GM12878 (cell line): ENCODE measurements at regions not wholly inside any gene's neighbourhood (a gene's known extent, or its start where the extent isn't known, plus 50 kb on each side); places are given as distances from the start of the nearest gene placed in this dataset.

Source experiments
- ATAC-seq: fragments of 200-7000 bp; cut with Tn5 transposase; 3 replicates; pipeline ENCODE4 v1.9.1; 2020; ENCODE audit warnings: mild to moderate bottlenecking, moderate library complexity
- BruUV-seq: library from RNA; stranded (reverse); fragments of 400-500 nt; replicated peaks from 2 replicates; lab custom pipeline; 2021; lab: Mats Ljungman, UMichigan
- CTCF ChIA-PET: fragments of 300-600 bp; sonication (Branson Sonifier 250); formaldehyde crosslinking; extraction: SDS; loops from one replicate; lab custom pipeline; 2021; ENCODE audit warnings: inconsistent platforms; lab: Yijun Ruan, JAX
- POLR2A ChIA-PET: fragments of 350-600 bp; formaldehyde crosslinking; extraction: SDS; loops from one replicate; lab custom pipeline; 2021; ENCODE audit warnings: inconsistent platforms; lab: Charles Lee
- RAD21 ChIA-PET: fragments of 300-600 bp; sonication (Branson Sonifier 250); formaldehyde crosslinking; loops from one replicate; lab custom pipeline; 2023; ENCODE audit warnings: antibody characterized with exemption; ENCODE audit not compliant: unreplicated experiment; lab: Charles Lee
- SMC1A ChIA-PET: fragments of 300-600 bp; sonication (Branson Sonifier 250); formaldehyde crosslinking; loops from one replicate; lab custom pipeline; 2023; ENCODE audit not compliant: unreplicated experiment, uncharacterized antibody; lab: Charles Lee
- DNase-seq: peaks from one replicate; pipeline ENCODE4 v3.0.0-alpha.2; 2011; ENCODE audit warnings: low read depth, low spot score
- FAIRE-seq: peaks from 3 replicates; lab custom pipeline; 2011; peaks lifted over from hg19 to GRCh38; lab: Jason Lieb, UNC
- H2AFZ ChIP-seq: 2 replicates; pipeline ENCODE4 v1.6.0; 2011; ENCODE audit warnings: low read depth, low read length, control low read depth; ENCODE audit not compliant: control insufficient read depth
- H3K27ac ChIP-seq: 2 replicates; pipeline ENCODE4 v1.5.1; 2011; ENCODE audit warnings: control low read depth; ENCODE audit not compliant: control insufficient read depth, insufficient read depth
- H3K27me3 ChIP-seq, 2 experiments: replicated peaks in 1 of 2; 2 replicates each; pipeline versions ENCODE4 v1.6.0 to v1.6.1; 2011; ENCODE audit warnings: low read length in 1 of 2; ENCODE audit not compliant: control insufficient read depth in 2 of 2, insufficient read depth in 2 of 2
- H3K36me3 ChIP-seq, 2 experiments: 2 replicates each; pipeline ENCODE4 v1.5.1; 2011; ENCODE audit warnings: low read length in 1 of 2; ENCODE audit not compliant: control insufficient read depth in 2 of 2, insufficient read depth in 2 of 2
- H3K4me1 ChIP-seq: 2 replicates; pipeline ENCODE4 v1.6.1; 2011; ENCODE audit warnings: mild to moderate bottlenecking, low read length, moderate library complexity, mixed read lengths; ENCODE audit not compliant: control insufficient read depth, insufficient read depth
- H3K4me2 ChIP-seq: 2 replicates; pipeline ENCODE4 v1.6.0; 2011; ENCODE audit warnings: control low read depth; ENCODE audit not compliant: control insufficient read depth, insufficient read depth
- H3K4me3 ChIP-seq: fragments of 200-600 bp; sonication (generic); 2 replicates; pipeline ENCODE4 v1.5.1; 2016
- H3K79me2 ChIP-seq: 2 replicates; pipeline ENCODE4 v1.6.0; 2011; ENCODE audit warnings: low read length; ENCODE audit not compliant: control insufficient read depth, insufficient read depth
- H3K9ac ChIP-seq: 2 replicates; pipeline ENCODE4 v1.8.0; 2011; ENCODE audit warnings: low read length, control low read depth, mixed read lengths; ENCODE audit not compliant: control insufficient read depth, insufficient read depth
- H3K9me3 ChIP-seq: replicated peaks from 3 replicates; pipeline ENCODE4 v1.5.1; 2011; ENCODE audit warnings: mild to moderate bottlenecking, low read length; ENCODE audit not compliant: control insufficient read depth, insufficient read depth
- H4K20me1 ChIP-seq: 2 replicates; pipeline ENCODE4 v1.6.0; 2011; ENCODE audit not compliant: control insufficient read depth, insufficient read depth
- BACH1 ChIP-seq: fragments of 450-650 bp; IDR thresholded peaks from 2 replicates; pipeline ENCODE4 v1.6.1; 2017; ENCODE audit warnings: mild to moderate bottlenecking, borderline replicate concordance
- GATAD2B ChIP-seq: fragments of 450-650 bp; conservative IDR thresholded peaks from 2 replicates; pipeline ENCODE4 v1.6.1; 2017; ENCODE audit warnings: low read depth, mild to moderate bottlenecking, moderate library complexity
- IKZF2 ChIP-seq, 2 experiments: fragments of 450-650 bp; IDR thresholded peaks; 2 replicates each; pipeline ENCODE4 v1.6.1; 2017; ENCODE audit warnings: mild to moderate bottlenecking in 2 of 2, moderate library complexity in 2 of 2
- MEF2B ChIP-seq: fragments of 450-650 bp; IDR thresholded peaks from 2 replicates; pipeline ENCODE4 v1.6.1; 2018; ENCODE audit warnings: mild to moderate bottlenecking, moderate library complexity; ENCODE audit not compliant: partially characterized antibody, poor library complexity, severe bottlenecking
- NFYB ChIP-seq: IDR thresholded peaks from 2 replicates; pipeline ENCODE4 v1.6.1; 2011; ENCODE audit warnings: low read depth, mild to moderate bottlenecking, low read length, improper control_type of control experiment, moderate library complexity; ENCODE audit not compliant: insufficient read depth
- RB1 ChIP-seq: fragments of 450-650 bp; formaldehyde crosslinking; IDR thresholded peaks from 2 replicates; pipeline ENCODE4 v1.6.1; 2017; ENCODE audit warnings: mild to moderate bottlenecking, borderline replicate concordance
- SIX5 ChIP-seq: IDR thresholded peaks from 2 replicates; pipeline ENCODE4 v1.6.1; 2011; ENCODE audit warnings: mild to moderate bottlenecking, low read depth, low read length, moderate library complexity; ENCODE audit not compliant: severe bottlenecking
- SKIL ChIP-seq: fragments of 450-650 bp; IDR thresholded peaks from 2 replicates; pipeline ENCODE4 v1.6.1; 2017; ENCODE audit warnings: mild to moderate bottlenecking, low read depth, inconsistent platforms; ENCODE audit not compliant: poor library complexity, severe bottlenecking
- SP1 ChIP-seq: IDR thresholded peaks from one replicate; pipeline ENCODE4 v1.6.1; 2011; ENCODE audit warnings: low read depth, low read length
- SREBF1 ChIP-seq: IDR thresholded peaks from 2 replicates; pipeline ENCODE4 v1.6.1; 2012; ENCODE audit warnings: mild to moderate bottlenecking, low read length
- SREBF2 ChIP-seq: IDR thresholded peaks from 2 replicates; pipeline ENCODE4 v1.6.1; 2012; ENCODE audit warnings: mild to moderate bottlenecking, low read length
- SUZ12 ChIP-seq: fragments of 200-600 bp; sonication (generic); IDR thresholded peaks from one replicate; pipeline ENCODE4 v1.6.1; 2018; ENCODE audit warnings: antibody characterized with exemption, mild to moderate bottlenecking; ENCODE audit not compliant: unreplicated experiment
- TARDBP ChIP-seq: IDR thresholded peaks from 2 replicates; pipeline ENCODE4 v1.6.1; 2016; ENCODE audit warnings: borderline replicate concordance
- TBL1XR1 ChIP-seq: IDR thresholded peaks from 2 replicates; pipeline ENCODE4 v1.6.1; 2012; ENCODE audit warnings: low read depth, low read length, improper control_type of control experiment
- TCF3 ChIP-seq: IDR thresholded peaks from 2 replicates; pipeline ENCODE4 v1.6.1; 2012; ENCODE audit warnings: low read depth, mild to moderate bottlenecking, low read length, borderline replicate concordance; ENCODE audit not compliant: insufficient read depth
- ZNF622 ChIP-seq: fragments of 450-650 bp; IDR thresholded peaks from 2 replicates; pipeline ENCODE4 v1.6.1; 2017; ENCODE audit warnings: mild to moderate bottlenecking, inconsistent platforms
- WGBS: methylation state at CpG from one replicate; pipeline ENCODE4 v1.1.6; 2016; ENCODE audit warnings: low lambda C conversion rate; ENCODE audit not compliant: insufficient replicate concordance, insufficient coverage; ENCODE audit errors: missing lambda C conversion rate; 5-methylcytosine and 5-hydroxymethylcytosine counted together
- in situ Hi-C: fragments of 300-500 bp; cut with MboI; formaldehyde crosslinking; loops from 9 replicates; pipeline ENCODE4 v1.14.3; 2018; ENCODE audit warnings: mixed read lengths
- intact Hi-C: fragments of 100-400 bp; cut with micrococcal nuclease; formaldehyde crosslinking; loops from one replicate; pipeline ENCODE4 v1.14.2; 2022; ENCODE audit not compliant: unreplicated experiment
- TF ChIP-seq, protein P1 (sequence below): IDR thresholded peaks from 2 replicates; pipeline ENCODE4 v1.6.1; 2011; ENCODE audit warnings: mild to moderate bottlenecking, low read depth, low read length, moderate library complexity; ENCODE audit not compliant: insufficient replicate concordance

- ChIA-PET RAD21 (no interaction called here), POLR2A (no interaction called here), SMC1A (interaction anchor here (1.1 kb wide), 1 partner anchor 10 kb away, joined by 3 read pairs; no protein-coding TSS in a partner anchor), CTCF (no interaction called here)
- no peak for DNase-seq
- H3K9me3 ChIP-seq, result no peaks in the 10 kb centered on the region; the same call in 2 of the 3 replicates
- H3K27ac ChIP-seq, result no peak overlapping the region
- no peak for FAIRE-seq
- intact Hi-C loops (no loop called here), in situ Hi-C loops (no loop called here)
- no peak overlapping the region for H2AFZ ChIP-seq
- H3K36me3 ChIP-seq, result no peaks in the 10 kb centered on the region
- no TSS peak for BruUV-seq
- no peak for ATAC-seq
- H4K20me1 ChIP-seq, result no peaks in the 10 kb centered on the region
- H3K27me3 ChIP-seq, result no peaks in the 10 kb centered on the region; a peak in 1 of 4 replicates
- no peak for TF ChIP-seq SUZ12
- no peak for TF ChIP-seq TBL1XR1
- no peak for TF ChIP-seq TCF3
- no peak for TF ChIP-seq BACH1
- no peak for TF ChIP-seq SREBF1
- TF ChIP-seq, protein P1, sequence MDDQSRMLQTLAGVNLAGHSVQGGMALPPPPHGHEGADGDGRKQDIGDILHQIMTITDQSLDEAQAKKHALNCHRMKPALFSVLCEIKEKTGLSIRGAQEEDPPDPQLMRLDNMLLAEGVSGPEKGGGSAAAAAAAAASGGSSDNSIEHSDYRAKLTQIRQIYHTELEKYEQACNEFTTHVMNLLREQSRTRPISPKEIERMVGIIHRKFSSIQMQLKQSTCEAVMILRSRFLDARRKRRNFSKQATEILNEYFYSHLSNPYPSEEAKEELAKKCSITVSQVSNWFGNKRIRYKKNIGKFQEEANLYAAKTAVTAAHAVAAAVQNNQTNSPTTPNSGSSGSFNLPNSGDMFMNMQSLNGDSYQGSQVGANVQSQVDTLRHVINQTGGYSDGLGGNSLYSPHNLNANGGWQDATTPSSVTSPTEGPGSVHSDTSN, result no peak
- TF ChIP-seq SP1, result no peak
- TF ChIP-seq SIX5, result no peak
- no peak for TF ChIP-seq ZNF622
- no peak for TF ChIP-seq TARDBP
- no peak for TF ChIP-seq SKIL
- TF ChIP-seq IKZF2 (IDR thresholded peaks at IDR 0.05), result no peak
- no peak for TF ChIP-seq RB1
- TF ChIP-seq SREBF2, result no peak
- no peak for TF ChIP-seq GATAD2B
- TF ChIP-seq NFYB, result no peak
- no peak for TF ChIP-seq MEF2B
- no peak overlapping the region for H3K9ac ChIP-seq
- WGBS, result 32% methylated on average over 5 of the region's 5 CpGs
- no peaks in the 10 kb centered on the region for H3K4me1 ChIP-seq
- no peak overlapping the region for H3K4me2 ChIP-seq
- no peaks in the 10 kb centered on the region for H3K79me2 ChIP-seq
- no peak overlapping the region for H3K4me3 ChIP-seq
These were observed 149.5 kb downstream of the CXCL12 start for GRCh38 chr10:44235363-44235762.
